SK-N-SH treated with all-trans-retinoic acid at 6 μM for 48 hours (cell line): ENCODE measurements at regions not wholly inside any gene's neighbourhood (a gene's known extent, or its start where the extent isn't known, plus 50 kb on each side); places are given as distances from the start of the nearest gene placed in this dataset.

Experiments
- ISL1 ChIP-seq: fragments of 250-450 bp; sonication (Bioruptor Pico); IDR thresholded peaks from 2 replicates; pipeline ENCODE4 v2.1.2; 2022; ENCODE audit warnings: mild to moderate bottlenecking, moderate library complexity
- RARB ChIP-seq: fragments of 250-450 bp; sonication (Bioruptor Pico); IDR thresholded peaks from 2 replicates; pipeline ENCODE4 v1.8.0; 2021; ENCODE audit warnings: mild to moderate bottlenecking, moderate library complexity
- SNAI2 ChIP-seq: fragments of 250-450 bp; sonication (Bioruptor Pico); IDR thresholded peaks from 2 replicates; pipeline ENCODE4 v1.5.0; 2020; ENCODE audit warnings: mild to moderate bottlenecking, moderate library complexity
- ZC3H10 ChIP-seq: fragments of 250-450 bp; sonication (Bioruptor Pico); IDR thresholded peaks from 2 replicates; pipeline ENCODE4 v1.5.1; 2021; ENCODE audit warnings: mild to moderate bottlenecking, moderate library complexity

GRCh38 chr7:98452791-98453190 lies 51.9 kb upstream of the BAIAP2L1 start (continued):
- TF ChIP-seq ZC3H10 (no peak), SNAI2 (CRISPR knock-in tag) (no peak), ISL1 (CRISPR knock-in tag) (no peak), RARB (CRISPR knock-in tag) (no peak)
- TF ChIP-seq, all 23 proteins: peak for 0
